ENCODE measurements at regions not wholly inside any gene's neighbourhood (a gene's known extent, or its start where the extent isn't known, plus 50 kb on each side); places are given as distances from the start of the nearest gene placed in this dataset.
"Not testable (repeated sequence)": the region's sequence is repeated elsewhere in the genome, so short reads cannot be mapped to it uniquely, and the experiment has no call there.

- not testable (repeated sequence) for H3K56ac ChIP-seq (ENCODE audit: low read length); H2AK5ac ChIP-seq (ENCODE audit: low read length); DNase-seq; H2BK15ac ChIP-seq (replicated peaks; ENCODE audit: low read depth); H3K79me1 ChIP-seq (ENCODE audit: low read length); H4K5ac ChIP-seq (ENCODE audit: low read length); H3K79me2 ChIP-seq (ENCODE audit: control insufficient read depth, insufficient read depth, low read length); H3K4me2 ChIP-seq (ENCODE audit: low read length); H3K23ac ChIP-seq (ENCODE audit: low read length); H3K36me3 ChIP-seq (ENCODE audit: control insufficient read depth, insufficient read depth, low read length); H3K9ac ChIP-seq (ENCODE audit: low read length); H3K18ac ChIP-seq (ENCODE audit: low read length); H2BK5ac ChIP-seq (ENCODE audit: low read length); H3K4ac ChIP-seq (ENCODE audit: low read depth, low read length); H4K8ac ChIP-seq (ENCODE audit: low read depth, low read length); H3K27me3 ChIP-seq (ENCODE audit: insufficient read depth, low read length, poor library complexity); H2BK120ac ChIP-seq (ENCODE audit: low read depth, low read length); H3K27ac ChIP-seq (ENCODE audit: low read depth, low read length); H3K4me3 ChIP-seq (ENCODE audit: low read length); H3K4me1 ChIP-seq (ENCODE audit: control insufficient read depth, low read depth, low read length)
- WGBS (ENCODE audit: extremely low coverage, insufficient coverage, low lambda C conversion rate), result no CpG with 5 or more reads among the region's 2 CpGs
These were observed 1065.1 kb downstream of the RPIA start for GRCh38 chr2:89756616-89757015.

DNA sequence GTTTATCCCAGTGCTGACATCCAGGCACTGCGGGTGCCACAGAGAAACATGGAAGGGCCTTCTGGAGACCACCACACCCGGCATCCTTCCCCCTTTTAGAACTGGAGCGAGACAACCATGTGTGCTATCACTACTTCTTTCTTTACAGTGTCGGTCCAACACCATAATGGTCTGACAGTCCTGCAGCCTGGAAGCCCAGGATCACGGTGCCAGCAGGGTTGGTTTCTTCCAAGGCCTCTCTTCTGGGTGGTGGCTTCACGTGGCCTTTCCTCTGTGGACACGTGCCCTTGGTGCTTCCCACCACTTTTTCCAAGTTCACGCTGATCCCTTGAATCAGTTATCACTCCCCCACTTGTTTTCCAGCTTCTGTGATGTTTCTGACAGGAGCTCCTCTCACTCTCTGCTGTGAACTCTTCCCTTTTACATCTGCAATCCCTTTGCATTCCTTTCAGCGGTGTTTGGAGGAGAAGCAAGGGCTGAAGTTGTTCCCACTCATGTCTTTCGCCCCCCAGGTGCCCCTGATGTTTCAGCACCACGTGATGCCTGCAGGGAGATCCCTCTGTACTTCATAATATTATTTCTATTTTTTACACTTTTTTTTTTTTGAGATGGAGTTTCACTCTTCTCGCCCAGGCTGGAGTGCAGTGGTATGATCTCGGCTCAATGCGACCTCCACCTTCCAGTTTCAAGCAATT is 1067.0 kb downstream of the RPIA start:
- H3K56ac ChIP-seq (ENCODE audit: low read length); H2BK5ac ChIP-seq (ENCODE audit: low read length); H4K5ac ChIP-seq (ENCODE audit: low read length); H2BK120ac ChIP-seq (ENCODE audit: low read depth, low read length); H3K4me3 ChIP-seq (ENCODE audit: low read length); H3K4me2 ChIP-seq (ENCODE audit: low read length); H3K4ac ChIP-seq (ENCODE audit: low read depth, low read length); H2AK5ac ChIP-seq (ENCODE audit: low read length); H3K79me1 ChIP-seq (ENCODE audit: low read length); H3K27me3 ChIP-seq (ENCODE audit: insufficient read depth, low read length, poor library complexity); H3K9ac ChIP-seq (ENCODE audit: low read length); H3K79me2 ChIP-seq (ENCODE audit: control insufficient read depth, insufficient read depth, low read length); H3K23ac ChIP-seq (ENCODE audit: low read length); DNase-seq; H3K18ac ChIP-seq (ENCODE audit: low read length); H4K8ac ChIP-seq (ENCODE audit: low read depth, low read length); H3K36me3 ChIP-seq (ENCODE audit: control insufficient read depth, insufficient read depth, low read length); H3K27ac ChIP-seq (ENCODE audit: low read depth, low read length); H2BK15ac ChIP-seq (replicated peaks; ENCODE audit: low read depth); H3K4me1 ChIP-seq (ENCODE audit: control insufficient read depth, low read depth, low read length): not testable (repeated sequence)
- WGBS (ENCODE audit: extremely low coverage, insufficient coverage, low lambda C conversion rate), result no CpG with 5 or more reads among the region's 14 CpGs

GRCh38 chr2:89760762-89761161 is 1069.3 kb downstream of the RPIA start:
- H3K18ac ChIP-seq (ENCODE audit: low read length); H2BK15ac ChIP-seq (replicated peaks; ENCODE audit: low read depth); H3K36me3 ChIP-seq (ENCODE audit: control insufficient read depth, insufficient read depth, low read length); H2BK5ac ChIP-seq (ENCODE audit: low read length); H3K4me2 ChIP-seq (ENCODE audit: low read length); H4K5ac ChIP-seq (ENCODE audit: low read length); H3K27me3 ChIP-seq (ENCODE audit: insufficient read depth, low read length, poor library complexity); H3K4ac ChIP-seq (ENCODE audit: low read depth, low read length); H3K79me1 ChIP-seq (ENCODE audit: low read length); H4K8ac ChIP-seq (ENCODE audit: low read depth, low read length); H3K27ac ChIP-seq (ENCODE audit: low read depth, low read length); DNase-seq; H2BK120ac ChIP-seq (ENCODE audit: low read depth, low read length); H2AK5ac ChIP-seq (ENCODE audit: low read length); H3K23ac ChIP-seq (ENCODE audit: low read length); H3K79me2 ChIP-seq (ENCODE audit: control insufficient read depth, insufficient read depth, low read length); H3K9ac ChIP-seq (ENCODE audit: low read length); H3K56ac ChIP-seq (ENCODE audit: low read length); H3K4me3 ChIP-seq (ENCODE audit: low read length); H3K4me1 ChIP-seq (ENCODE audit: control insufficient read depth, low read depth, low read length): not testable (repeated sequence)
- no CpG with 5 or more reads among the region's 6 CpGs for WGBS (ENCODE audit: extremely low coverage, insufficient coverage, low lambda C conversion rate)

- not testable (repeated sequence) for H3K18ac ChIP-seq (ENCODE audit: low read length); H2BK15ac ChIP-seq (replicated peaks; ENCODE audit: low read depth); H2BK5ac ChIP-seq (ENCODE audit: low read length); H2BK120ac ChIP-seq (ENCODE audit: low read depth, low read length); H4K8ac ChIP-seq (ENCODE audit: low read depth, low read length); H3K27me3 ChIP-seq (ENCODE audit: insufficient read depth, low read length, poor library complexity); H3K4ac ChIP-seq (ENCODE audit: low read depth, low read length); H3K79me2 ChIP-seq (ENCODE audit: control insufficient read depth, insufficient read depth, low read length); H3K56ac ChIP-seq (ENCODE audit: low read length); H3K27ac ChIP-seq (ENCODE audit: low read depth, low read length); H3K4me3 ChIP-seq (ENCODE audit: low read length); H3K4me2 ChIP-seq (ENCODE audit: low read length); H3K9ac ChIP-seq (ENCODE audit: low read length); H3K4me1 ChIP-seq (ENCODE audit: control insufficient read depth, low read depth, low read length); DNase-seq; H3K36me3 ChIP-seq (ENCODE audit: control insufficient read depth, insufficient read depth, low read length); H4K5ac ChIP-seq (ENCODE audit: low read length); H3K23ac ChIP-seq (ENCODE audit: low read length); H2AK5ac ChIP-seq (ENCODE audit: low read length); H3K79me1 ChIP-seq (ENCODE audit: low read length)
- WGBS (ENCODE audit: extremely low coverage, insufficient coverage, low lambda C conversion rate), result no CpG with 5 or more reads among the region's 2 CpGs
These were observed 1069.7 kb downstream of the RPIA start for GRCh38 chr2:89761171-89761570.

- not testable (repeated sequence) for H3K79me2 ChIP-seq (ENCODE audit: control insufficient read depth, insufficient read depth, low read length); DNase-seq; H2BK15ac ChIP-seq (replicated peaks; ENCODE audit: low read depth); H3K4me2 ChIP-seq (ENCODE audit: low read length); H2AK5ac ChIP-seq (ENCODE audit: low read length); H3K23ac ChIP-seq (ENCODE audit: low read length); H3K27ac ChIP-seq (ENCODE audit: low read depth, low read length); H2BK120ac ChIP-seq (ENCODE audit: low read depth, low read length); H4K5ac ChIP-seq (ENCODE audit: low read length); H3K4me3 ChIP-seq (ENCODE audit: low read length); H2BK5ac ChIP-seq (ENCODE audit: low read length); H3K56ac ChIP-seq (ENCODE audit: low read length); H3K9ac ChIP-seq (ENCODE audit: low read length); H3K79me1 ChIP-seq (ENCODE audit: low read length); H3K27me3 ChIP-seq (ENCODE audit: insufficient read depth, low read length, poor library complexity); H3K36me3 ChIP-seq (ENCODE audit: control insufficient read depth, insufficient read depth, low read length); H4K8ac ChIP-seq (ENCODE audit: low read depth, low read length); H3K4ac ChIP-seq (ENCODE audit: low read depth, low read length); H3K18ac ChIP-seq (ENCODE audit: low read length); H3K4me1 ChIP-seq (ENCODE audit: control insufficient read depth, low read depth, low read length)
- no CpG with 5 or more reads among the region's 4 CpGs for WGBS (ENCODE audit: extremely low coverage, insufficient coverage, low lambda C conversion rate)
These were observed 1070.4 kb downstream of the RPIA start for GRCh38 chr2:89761863-89762262.

Measured in mesendoderm (in vitro differentiated cells).